A204.1 (cell line): ENCODE measurements at regions not wholly inside any gene's neighbourhood (a gene's known extent, or its start where the extent isn't known, plus 50 kb on each side); places are given as distances from the start of the nearest gene placed in this dataset.
"Not testable (repeated sequence)": the region's sequence is repeated elsewhere in the genome, so short reads cannot be mapped to it uniquely, and the experiment has no call there.

Experiments
- FAIRE-seq: peaks from 2 replicates; lab custom pipeline; 2012; peaks lifted over from hg19 to GRCh38; lab: Jason Lieb, UNC

DNA sequence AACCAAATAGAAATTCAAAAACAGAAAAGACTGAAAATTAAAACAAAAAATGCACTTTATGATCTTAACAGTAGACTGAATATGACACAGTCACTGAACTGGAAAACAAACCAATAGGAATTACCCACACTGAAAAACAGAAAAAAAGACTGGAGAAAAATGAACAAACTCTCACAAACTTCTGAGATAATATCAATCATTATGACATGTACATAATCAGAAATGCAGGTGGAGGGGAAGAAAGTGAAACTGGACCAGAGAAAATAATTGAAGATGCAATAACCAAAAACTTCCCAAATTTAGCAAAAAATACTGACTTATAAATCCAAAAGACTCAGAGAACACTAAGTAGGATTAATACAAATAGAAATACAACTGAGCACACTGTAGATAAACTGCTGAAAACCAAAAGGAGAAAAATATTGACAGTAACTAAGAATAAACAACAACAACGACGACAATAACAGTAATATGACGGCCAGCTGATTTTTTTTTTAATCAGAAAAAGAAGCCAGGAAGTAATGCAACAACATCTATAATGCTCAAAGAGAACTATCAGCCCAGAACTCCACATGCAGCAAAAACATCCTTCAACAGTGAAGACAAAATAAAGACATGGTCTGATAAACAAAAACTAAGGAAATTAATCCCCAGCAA lies 108.1 kb downstream of the ZFAND4 start:
- FAIRE-seq, result no peak

DNA sequence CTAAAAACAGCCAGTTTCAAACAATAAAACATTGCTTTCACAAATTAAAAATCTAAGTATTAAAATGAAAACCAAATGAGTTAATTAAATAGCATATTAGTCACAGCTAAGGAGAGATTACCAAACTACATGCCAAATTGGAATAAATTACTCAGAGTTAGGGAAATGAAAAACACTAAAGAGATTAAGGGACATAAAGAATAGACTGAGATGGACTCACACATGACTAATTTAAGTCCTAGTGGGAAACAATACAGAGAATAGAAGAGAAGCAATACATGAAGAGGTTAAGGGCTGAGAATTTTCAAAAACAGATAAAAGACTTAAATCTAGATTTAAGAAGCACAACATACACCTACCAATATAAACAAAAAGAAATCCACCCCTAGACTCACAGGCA lies 110.6 kb downstream of the ZFAND4 start:
- FAIRE-seq, result no peak

DNA sequence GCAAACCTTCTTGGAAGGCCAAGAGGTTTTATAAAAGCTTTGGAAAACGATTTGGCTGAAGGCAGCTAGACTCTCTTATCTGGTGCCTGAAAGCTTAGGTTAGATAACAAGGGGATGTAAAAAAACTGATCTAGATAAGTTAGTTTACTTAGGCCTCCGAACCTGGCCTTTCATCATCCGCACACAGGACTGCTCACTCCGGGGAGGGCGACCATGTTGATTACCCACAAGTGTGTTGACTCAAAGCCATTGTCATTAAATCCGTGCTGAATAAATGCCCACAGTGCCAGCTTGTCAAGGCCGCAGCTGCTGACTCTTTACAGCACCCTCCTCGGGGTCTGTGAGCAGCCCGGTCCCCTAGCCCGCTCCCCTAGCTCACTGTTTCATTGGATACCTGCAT lies 112.3 kb downstream of the ZFAND4 start:
- no peak for FAIRE-seq

DNA sequence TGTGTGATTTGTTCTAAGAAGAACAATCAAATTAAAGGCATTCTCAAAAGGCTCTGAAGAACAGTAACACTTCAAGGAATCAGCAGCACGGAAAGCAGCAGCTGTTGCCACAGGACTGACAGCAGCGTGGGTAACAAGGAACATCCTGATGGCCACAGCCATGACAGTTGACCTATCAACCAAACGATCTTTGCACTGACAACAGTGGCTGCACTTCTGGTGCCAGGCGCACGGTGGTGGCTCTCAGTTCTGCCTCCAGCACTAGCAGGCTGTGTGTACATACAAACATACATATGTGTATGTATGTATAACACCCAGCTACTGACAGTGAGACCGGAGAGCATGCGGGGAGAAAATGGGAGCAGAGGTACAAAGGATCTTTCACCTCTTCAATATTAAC lies 114.1 kb downstream of the ZFAND4 start:
- no peak for FAIRE-seq

DNA sequence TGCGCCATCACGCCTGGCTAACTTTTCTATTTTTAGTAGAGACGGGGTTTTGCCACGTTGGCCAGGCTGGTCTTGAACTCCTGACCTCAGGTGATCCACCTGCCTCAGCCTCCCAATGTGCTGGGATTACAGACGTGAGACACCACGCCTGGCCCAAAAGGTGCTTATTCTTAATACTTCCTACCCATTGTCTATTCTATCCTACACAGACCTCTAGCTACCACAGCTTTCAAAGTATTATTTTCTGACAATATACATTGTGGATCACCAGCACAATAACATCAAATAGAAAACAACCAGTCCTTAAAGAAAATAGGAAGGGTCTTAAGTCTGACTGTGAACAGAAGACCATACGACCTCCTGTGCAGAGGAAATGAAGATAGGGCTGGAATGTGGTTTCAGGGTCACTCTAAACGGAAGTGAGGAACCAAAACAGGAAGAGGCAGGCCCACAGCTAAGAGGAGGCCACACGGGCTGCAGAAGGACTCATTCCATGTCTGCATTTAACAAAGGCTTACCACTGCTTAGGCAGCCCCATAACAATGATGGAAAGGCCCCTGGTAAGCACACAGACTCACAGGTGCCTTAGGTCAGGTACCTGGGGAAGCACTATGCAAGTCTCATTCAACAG lies 115.2 kb downstream of the ZFAND4 start:
- FAIRE-seq, result no peak

DNA sequence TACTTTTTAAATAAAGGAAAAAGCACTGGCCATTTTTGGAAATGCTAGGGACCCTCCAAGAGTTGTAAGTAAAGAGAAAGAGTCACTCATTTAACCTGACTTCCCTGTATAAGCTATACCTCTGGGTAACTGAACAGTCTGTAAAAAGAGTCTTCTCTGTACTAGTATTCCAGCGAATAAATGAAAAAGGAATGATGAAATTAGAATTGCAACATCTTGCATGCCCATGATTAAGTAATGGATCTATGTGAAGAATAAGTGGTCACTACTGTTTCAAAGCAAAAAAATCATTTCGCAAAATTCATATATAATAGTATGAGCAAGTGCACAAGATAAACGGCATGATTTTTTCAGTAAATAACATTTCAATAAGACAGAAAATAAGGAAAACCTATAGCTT lies 116.8 kb downstream of the ZFAND4 start:
- FAIRE-seq, result no peak

DNA sequence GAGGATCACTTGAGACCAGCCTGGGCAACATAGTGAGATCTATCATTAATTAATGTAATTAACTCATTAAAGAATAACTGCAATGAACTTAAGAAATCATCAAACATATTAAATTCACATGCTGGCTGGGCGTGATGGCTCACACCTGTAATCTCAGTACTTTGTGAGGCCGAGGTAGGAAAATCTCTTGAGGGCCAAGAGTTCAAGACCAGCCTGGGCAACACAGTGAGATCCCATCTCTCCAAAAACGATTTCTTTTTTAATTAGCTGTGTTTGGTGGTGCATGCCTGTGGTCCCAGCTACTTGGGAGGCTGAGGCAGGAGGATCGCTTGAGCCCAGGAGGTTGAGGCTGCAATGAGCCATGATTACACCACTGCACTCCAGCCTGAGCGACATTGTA lies 117.2 kb downstream of the ZFAND4 start:
- not testable (repeated sequence) for FAIRE-seq

DNA sequence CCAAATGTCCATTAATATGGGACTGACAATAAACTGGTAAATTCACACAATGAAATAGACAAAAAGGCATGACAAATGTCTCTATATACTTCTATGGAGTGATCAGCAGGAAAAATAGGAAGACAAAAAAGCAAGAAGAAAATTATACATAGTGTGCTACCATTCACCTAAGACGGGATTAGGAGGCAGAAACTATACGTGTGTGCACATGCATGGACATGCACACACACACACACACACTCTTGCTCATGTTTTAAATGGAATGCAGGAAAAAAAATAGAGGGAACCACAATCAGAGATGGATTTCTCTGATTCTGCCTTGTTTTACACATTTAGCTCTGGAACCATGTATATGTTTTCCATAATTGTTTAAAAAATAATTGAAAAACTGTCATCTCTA lies 119.0 kb downstream of the ZFAND4 start:
- FAIRE-seq, result no peak

DNA sequence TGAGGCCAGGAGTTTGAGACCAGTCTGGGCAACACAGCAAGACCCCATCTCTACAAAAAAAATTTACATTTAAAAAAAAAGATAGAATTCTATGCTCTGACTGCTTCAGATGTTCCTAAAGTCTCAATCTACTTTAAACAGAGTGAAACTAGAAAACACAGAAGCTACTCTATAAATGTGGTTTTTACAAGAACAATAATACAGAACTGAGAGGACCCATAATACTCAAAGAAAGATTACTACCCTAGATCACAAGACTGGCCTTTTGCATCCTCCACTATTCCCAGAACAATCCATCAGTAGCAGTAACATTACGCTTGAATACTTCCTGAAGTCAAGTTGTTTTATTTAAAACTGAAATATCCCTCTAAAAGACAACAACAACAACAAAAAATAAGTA lies 119.4 kb downstream of the ZFAND4 start:
- FAIRE-seq, result no peak

DNA sequence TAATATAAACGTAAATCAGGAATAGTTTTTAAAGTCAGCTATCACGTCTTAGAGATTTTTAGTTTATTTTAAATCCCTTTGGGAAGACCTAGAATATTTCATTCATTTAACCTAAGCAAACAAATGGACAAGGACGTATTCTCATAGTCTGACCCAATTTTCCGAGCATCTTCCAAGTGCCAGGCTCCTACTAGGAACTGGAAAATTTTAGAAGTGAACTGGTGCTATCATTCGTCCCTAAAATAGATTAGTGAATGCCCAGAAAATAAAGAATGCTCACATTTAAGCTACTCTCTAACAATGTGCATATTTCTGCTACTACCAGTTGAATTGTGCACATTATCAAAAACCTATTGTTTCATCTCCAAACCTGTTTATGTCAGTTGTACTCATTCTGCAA lies 120.1 kb downstream of the ZFAND4 start:
- FAIRE-seq, result no peak

DNA sequence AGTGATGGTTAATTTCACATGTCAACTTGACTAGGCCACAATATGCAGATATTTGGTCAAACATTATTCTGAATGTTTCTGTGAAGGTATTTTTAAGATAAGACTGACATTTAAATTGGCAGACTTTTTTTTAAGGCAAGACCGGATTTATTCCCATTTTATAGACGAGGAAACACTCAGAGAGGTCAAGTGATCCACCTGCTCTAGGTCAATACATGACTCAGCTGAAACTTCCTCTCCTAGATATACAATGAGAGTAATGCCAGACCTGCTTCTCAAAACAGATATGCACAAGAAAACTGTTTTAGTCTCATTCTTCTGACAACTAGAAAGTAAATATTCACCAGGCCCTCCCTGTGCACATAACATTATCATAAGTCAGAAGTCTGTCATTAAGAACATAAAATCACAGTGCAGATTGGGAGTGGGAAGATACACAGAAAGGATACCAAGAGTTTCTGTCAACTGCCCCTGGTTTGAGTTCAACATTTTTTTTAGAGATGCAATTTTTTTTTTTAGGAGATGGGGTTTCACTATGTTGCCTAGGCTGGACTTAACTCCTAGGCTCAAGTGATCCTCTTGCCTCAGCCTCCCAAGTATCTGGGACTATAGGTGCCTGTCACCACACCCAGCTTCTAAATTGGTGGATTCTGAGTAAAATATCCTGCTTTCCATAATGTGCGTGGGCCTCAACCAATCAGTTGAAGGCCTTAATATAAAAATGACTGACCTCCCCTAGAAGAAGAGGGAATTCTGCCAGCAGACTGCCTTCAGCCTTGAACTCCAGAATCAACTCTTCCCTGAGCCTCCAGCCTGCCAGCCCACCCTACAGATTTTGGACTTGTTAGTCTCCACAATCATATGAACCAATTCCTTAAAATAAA lies 121.4 kb downstream of the ZFAND4 start:
- FAIRE-seq, result no peak

DNA sequence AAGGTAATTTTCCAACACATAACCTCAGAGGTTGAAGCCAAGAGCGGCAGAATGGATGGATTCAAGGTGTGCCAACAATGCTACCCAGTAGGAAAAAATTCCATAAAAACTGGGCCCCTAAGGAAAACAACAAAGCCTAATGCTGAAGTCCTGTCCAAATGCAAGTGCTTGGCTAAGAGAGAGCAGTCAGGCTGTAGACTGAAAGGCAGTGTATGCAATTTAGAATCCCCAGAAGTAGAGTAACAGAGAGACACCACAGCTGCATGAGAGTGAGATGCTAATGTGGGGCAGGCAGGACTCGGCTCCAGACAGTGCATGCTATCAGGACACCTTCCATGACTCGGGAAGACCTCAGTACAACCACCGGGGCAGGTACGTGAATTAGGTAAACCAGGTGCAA lies 124.5 kb downstream of the ZFAND4 start:
- no peak for FAIRE-seq

DNA sequence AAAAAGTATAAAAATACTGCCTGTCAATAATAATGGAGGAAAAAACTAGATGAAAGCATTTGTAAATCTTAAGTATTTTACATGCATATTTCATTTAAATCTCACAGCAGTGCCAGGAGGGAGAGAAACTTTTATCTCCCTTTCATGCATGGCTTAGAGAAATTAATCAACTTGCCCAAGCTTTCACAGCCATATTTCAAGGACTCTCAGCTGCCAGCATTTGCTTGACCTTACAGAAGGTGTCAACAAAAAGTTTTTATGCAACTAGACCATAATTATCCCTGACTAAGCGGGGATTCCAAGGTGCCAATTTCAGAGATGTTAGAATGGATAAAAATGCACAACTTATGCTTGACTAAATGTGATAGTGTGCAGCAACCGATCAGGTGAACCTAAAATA lies 125.4 kb downstream of the ZFAND4 start:
- no peak for FAIRE-seq

DNA sequence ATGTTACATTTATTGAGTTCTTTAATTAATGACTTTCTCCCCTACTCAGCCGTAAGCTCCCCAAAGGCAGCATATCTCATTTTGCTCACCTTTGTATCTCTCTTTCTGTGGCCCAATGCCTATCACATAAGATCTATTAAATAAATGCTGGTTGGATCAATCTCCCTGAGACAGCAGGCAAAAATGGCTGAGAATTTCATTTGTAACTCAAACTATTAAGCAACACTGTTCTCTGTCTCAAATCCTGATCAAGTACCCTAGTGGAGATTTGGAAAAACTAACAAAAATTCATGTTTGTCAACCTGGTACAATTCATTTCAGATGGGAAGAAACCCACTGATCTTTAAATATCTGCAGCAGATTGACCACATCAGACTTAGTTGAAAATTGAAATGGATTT lies 127.4 kb downstream of the ZFAND4 start:
- no peak for FAIRE-seq

DNA sequence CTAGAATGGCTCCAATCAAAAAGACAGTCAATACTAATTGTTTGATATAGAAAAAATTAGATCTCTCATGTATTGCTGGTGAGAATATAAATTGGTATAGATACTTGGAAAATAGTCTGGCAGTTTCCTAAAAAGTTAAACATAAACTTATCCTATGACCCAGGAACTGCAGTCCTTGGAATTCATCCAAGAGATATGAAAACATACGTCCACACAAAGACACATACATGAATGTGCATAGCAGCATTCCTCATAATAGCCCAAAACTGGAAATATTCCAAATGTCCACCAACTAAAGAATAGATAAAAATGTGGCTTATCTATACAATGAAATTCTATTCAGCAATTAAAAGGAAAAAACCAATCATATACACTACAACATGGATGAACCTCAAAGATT lies 128.4 kb downstream of the ZFAND4 start:
- FAIRE-seq, result no peak

DNA sequence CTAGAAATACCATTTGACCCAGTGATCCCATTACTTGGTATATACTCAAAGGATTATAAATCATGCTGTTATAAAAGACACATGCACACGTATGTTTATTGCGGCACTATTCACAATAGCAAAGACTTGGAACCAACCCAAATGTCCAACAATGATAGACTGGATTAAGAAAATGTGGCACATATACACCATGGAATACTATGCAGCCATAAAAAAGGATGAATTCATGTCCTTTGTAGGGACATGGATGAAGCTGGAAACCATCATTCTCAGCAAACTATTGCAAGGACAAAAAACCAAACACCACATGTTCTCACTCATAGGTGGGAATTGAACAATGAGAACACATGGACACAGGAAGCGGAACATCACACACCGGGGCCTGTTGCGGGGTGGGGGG lies 131.5 kb downstream of the ZFAND4 start:
- not testable (repeated sequence) for FAIRE-seq

DNA sequence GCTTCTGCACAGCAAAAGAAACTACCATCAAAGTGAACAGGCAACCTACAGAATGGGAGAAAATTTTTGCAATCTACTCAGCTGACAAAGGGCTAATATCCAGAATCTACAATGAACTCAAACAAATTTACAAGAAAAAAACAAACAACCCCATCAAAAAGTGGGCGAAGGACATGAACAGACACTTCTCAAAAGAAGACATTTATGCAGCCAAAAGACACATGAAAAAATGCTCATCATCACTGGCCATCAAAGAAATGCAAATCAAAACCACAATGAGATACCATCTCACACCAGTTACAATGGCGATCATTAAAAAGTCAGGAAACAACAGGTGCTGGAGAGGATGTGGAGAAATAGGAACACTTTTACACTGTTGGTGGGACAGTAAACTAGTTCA lies 132.0 kb downstream of the ZFAND4 start:
- FAIRE-seq, result not testable (repeated sequence)

DNA sequence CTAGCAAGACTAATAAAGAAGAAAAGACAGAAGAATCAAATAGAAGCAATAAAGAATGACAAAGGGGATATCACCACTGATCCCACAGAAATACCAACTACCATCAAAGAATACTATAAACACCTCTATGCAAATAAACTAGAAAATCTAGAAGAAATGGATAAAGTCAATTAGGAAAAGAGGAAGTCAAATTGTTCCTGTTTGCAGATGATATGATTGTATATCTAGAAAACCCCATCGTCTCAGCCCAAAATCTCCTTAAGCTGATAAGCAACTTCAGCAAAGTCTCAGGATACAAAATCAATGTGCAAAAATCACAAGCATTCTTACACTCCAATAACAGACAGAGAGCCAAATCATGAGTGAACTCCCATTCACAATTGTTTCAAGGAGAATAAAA lies 133.0 kb downstream of the ZFAND4 start:
- FAIRE-seq, result not testable (repeated sequence)

DNA sequence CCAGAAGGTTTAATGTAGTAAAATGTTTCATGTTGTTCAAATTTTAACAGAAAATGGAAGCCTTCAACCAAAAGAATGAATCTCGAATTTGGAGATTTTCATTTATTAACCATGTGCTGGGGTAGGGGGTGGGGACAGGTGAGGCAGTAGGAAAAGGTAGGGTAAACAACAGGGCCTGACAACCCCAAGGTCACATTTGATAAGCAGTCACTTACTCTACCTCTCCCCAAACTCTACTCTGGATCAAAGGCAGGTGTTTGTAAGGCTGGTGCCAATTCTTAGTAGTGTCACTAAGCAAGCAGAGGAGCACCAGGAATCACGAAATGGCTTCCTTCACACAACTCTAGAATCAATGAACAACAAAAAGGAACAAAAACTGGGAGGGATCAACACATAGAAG lies 138.0 kb downstream of the ZFAND4 start:
- FAIRE-seq, result no peak

DNA sequence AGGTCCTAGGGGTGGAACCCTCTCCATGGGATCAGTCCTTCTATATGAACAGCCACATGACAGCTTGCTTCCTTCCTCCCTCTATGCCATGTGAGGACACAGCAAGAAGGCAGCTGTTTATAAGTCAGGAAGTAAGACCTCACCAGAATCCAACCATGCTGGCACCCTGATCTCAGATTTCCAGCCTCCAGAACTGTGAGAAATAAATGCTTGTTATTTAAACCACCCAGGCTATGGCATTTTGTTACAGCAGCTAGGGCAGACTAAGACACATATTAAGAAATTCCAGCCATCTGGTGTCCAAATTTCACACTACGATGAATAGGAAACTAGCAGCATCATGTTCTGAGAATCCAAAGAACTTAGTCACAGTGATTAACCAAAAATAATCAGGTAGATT lies 140.1 kb downstream of the ZFAND4 start:
- FAIRE-seq, result no peak

DNA sequence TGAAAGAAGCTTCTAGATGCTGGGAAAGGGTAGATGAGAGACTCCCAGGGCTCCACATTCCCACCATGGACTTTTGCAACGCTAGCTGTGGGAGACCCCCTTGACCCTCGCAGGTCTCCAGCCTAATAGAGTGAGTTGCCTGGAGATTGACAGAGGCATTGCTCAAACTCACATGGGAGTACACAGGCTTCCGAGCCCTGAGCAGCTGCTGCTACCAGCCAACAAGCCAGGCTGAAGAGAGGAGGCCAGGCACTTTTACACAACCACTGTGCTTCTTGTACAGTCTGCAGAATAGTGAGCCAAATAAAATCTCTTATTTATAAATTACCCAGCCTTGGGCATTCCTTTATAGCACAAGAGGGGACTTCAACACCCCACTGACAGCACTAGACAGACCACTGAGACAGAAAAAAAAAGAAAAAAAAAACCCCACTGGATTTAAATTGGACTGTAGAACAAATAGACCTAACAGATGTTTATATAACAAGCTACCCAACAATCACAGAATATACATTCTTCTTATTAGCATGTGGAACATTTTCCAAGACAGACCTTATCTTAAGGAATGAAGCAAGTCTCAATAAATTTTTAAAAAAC lies 146.2 kb downstream of the ZFAND4 start:
- no peak for FAIRE-seq

DNA sequence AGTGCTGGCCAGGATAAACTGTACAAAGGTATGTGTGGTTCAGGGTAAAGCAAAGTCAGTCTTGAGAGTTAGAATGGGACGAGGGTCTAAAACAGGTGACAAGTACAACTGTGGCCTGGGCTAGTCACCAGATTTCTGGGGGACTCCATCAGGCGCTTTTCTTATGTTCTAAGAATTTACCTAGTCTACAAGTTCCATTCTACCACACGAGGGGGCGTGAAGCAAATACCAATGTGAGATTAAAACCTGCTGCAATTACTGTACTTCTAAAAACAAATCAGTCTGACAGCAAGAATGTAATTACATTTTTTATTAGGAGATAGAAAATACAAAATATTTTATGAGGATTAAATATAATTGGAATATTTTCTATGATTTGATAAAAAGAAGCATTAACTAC lies 146.5 kb downstream of the ALOX5 start:
- peak; percentile 29 for FAIRE-seq

DNA sequence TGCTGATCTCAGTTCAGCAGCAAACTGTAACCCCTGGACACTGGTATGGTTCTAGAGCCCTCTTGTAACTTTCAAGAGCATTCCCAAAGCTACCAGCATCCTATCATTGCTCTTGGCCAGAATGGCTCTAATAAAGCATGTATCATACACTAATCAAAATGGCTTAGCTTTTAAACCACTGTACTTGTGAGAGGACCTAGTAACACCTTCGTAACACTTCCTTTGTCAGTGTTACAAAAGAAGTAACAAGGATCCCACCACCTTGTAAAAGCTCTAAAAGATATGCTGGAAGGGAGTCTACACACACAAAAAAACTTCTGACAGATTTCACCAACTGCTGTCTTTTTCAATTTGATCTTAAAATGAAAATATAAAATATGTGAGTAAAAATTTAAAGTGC lies 144.7 kb downstream of the ALOX5 start:
- no peak for FAIRE-seq
